ENCODE measurements at regions not wholly inside any gene's neighbourhood (a gene's known extent, or its start where the extent isn't known, plus 50 kb on each side); places are given as distances from the start of the nearest gene placed in this dataset.
"Not testable (repeated sequence)": the region's sequence is repeated elsewhere in the genome, so short reads cannot be mapped to it uniquely, and the experiment has no call there.

DNA sequence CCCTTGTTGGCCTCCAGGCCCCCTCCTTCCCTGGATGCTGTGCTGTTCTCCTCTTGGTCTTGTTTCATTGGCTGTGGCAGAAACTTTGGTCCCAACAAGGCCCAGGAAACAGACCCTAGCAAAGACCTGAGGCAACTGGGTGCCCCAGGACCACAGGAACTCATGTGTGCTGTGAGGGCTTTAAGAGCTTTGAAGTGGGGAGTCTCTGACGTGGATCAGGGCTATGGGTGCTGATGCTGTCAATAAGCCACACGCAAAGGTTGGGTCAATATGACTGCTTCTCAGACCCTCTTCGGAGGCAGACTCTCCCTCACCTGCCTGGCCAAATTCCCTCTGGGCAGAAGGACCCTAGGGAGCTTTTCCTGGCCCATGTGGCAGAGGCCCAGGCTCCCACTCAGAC lies 91.5 kb upstream of the MLN start:
- DNase-seq (ENCODE audit: low read depth, low spot score): no peak

DNA sequence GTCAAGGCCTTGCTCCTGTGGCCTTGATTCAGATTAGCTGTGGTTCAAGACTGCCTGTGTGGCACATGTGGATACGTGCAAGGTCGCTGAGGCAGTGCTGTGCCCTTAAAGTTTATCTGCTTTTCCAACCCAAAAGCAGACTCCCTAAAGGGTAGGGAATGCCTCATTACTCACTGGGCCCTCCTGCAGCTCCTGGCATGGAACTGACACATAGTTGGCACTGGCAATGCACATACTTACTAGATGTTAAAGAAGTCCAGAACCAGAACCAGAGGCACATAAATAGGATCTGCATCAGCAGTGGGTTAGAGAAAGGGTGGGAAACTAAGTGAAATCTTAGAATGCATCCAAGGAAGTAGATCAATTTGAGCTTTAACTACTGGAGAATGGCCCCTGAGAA lies 90.6 kb upstream of the MLN start:
- no peak for DNase-seq (ENCODE audit: low read depth, low spot score)

DNA sequence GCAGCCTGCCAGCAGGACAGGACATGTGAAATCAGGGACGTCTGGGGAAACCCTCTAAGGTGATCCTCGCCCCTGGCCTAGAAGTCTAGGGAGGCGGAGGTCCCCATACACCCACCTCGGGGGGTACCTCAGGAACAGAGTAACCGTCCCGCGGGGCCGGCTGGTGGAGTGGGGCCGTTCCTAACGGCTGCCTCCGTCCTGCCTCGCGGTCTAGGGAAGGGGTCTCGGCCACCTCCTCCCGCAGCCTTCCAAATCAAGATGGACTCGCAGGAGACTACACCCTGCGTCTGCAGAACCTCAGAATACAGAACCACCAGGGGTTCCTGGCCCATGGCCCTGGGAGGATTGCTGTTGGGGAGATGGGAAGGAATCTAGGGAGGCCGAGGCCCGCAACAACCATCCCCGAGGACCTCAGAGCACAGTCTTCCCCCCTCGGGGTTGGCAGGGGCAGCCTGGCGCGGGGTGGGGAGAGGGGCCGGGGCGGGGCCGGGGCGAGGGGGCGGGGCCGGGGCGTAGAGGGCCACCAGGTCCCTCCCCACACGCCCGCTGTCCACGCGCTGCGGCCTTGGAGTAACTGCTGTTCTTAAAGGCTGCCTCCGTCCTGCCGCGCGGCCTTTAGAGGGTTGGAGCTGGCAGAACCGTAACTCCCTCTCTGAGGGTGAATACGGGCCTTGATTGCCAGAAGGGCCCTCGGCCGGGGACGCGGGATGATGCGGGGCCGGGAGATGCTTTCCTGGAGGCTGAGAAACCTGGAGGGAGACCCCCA lies 89.0 kb upstream of the MLN start:
- DNase-seq (ENCODE audit: low read depth, low spot score): no peak

DNA sequence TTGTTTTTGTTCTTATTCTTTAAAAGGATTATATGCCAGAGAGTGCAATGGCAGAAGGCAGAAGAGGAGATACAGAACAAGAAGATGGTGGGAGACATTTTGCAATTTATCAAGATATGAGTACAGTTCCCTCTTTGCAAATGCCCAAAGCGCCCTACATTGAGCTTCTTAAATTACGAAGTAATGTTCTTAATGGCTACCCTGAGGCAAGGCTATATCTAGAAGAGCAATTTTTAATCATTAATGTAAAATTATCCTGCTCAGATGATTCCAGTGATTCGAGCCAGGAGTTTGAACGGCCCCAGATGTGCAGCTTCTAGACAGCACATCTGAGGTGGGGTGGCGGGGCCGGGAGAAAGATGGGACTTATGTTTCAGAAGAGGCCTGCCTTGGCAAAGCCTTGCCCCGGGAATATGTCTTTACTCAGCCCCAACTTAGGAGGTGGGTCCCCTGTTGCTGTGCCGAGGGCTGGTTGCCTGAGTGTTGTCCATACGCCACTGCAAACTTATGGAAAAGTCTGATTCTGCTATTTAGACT lies 84.9 kb upstream of the MLN start:
- no peak for DNase-seq (ENCODE audit: low read depth, low spot score)

DNA sequence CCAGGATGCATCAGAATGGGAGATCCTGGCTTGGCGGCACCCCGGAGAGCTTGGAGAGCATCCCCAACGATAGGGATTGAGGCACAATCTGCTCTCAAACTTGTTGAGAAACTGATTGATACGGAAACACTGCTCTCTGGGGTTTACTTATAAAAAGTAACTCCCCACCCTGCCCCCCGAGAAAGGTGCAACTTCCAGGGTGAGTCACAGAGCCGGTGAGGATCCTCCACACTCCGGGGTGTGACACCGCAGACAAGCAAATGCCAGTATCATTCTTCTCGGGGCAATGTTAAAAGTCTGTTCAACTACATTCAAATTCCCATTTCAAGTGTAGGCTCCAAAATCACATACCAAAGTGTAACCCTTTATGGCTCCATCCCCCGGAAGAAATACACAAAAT lies 84.4 kb upstream of the MLN start:
- no peak for DNase-seq (ENCODE audit: low read depth, low spot score)

DNA sequence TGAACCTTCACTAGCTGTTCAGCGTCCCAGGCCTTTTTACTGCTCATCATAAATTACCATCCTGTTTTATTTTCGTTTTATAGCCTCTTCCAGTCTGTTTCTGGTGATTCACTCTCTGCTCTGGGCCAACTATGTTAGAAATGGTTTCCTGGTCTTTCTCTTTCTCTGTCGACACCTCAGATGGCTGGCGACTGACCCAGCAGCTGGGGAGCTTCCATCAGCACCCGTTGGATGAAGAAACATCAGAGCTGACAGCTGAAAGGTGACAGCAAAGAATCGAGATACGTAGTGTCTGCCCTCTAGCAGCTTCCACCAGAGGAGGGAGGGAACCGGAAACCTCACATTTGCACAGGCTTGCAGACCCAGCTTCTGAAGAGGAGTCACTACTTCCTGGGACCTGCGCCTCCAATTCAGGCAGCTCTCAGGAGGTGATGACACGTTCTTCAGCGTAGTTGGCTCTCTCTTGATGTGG lies 82.9 kb upstream of the MLN start:
- no peak for DNase-seq (ENCODE audit: low read depth, low spot score)

DNA sequence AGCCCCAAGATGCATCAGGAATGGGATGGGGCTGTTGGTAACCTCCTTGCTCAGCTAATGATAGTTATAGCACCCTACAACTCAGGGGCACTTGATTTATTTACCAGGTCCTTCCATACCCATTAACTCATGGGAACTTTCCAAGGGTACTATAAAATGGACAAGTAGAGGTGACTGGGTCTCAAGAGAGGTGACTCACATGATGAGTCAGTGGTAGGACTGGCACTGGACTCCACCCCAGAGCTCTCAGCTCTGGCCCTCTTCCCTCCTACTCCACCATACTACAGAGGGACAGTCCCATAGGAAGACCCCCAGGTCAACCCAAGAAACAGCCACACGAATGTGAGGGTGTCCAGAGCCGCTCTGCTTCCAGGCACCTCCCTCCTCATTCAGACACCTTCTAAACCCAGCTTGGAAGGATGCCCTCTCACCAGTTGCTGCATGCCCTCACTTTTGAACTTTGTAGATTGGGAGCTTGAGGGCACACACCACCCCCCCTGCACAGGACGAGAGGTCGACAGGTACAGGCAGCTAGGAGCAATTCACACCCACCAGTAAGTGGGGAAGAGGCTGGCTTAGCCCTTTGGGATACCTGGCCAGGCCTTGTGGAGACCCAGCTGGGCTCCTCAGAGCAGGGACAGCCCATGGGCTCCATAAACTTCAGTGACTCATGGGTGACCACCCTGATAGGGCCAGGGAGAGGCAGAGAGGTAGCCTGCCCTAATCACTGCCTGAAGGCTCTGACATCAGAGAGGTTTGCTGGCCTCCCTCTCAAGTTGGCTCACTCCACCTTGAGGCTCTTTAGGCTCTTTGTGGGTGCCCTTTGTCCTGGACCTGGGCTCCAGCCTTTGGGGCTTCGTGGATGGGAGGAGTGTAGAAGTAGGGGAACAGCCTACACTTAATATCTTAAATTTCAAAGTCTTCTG lies 81.6 kb upstream of the MLN start:
- no peak for DNase-seq (ENCODE audit: low read depth, low spot score)

DNA sequence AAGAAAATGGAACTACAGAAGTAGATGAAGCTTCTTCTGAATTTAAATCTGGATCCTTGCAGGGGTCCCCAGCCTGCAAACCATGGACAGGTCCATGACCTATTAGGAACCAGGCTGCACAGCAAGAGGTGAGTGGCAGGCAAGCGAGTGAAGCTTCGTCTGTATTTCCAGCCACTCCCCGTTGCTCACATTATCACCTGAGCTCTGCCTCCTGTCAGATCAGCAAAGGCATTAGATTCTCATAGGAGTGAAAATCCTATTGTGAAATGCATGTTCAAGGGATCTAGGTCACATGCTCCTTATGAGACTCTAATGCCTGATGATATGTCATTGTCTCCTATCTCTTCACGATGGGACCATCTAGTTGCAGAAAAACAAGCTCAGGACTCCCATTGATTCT lies 79.8 kb upstream of the MLN start:
- not testable (repeated sequence) for DNase-seq (ENCODE audit: low read depth, low spot score)

DNA sequence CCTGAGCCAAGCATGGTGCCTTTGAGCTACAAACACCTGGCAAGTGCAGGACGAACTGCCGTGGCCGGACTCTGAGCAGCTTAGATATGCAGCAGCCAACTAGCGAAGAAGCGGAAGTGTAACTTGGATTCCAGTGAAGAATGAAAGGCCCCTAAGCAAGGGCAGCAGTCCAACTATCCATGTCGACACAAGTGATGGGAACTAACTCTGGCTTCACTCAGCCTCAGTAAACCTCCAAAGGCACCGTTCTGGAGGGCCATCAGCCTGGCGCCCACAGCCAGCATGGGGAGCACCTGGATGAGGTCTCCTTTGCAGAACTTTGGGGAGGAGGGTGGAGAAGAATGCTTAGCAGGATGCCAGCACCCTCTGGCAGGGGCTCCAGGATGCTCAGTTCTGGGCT lies 78.4 kb upstream of the MLN start:
- no peak for DNase-seq (ENCODE audit: low read depth, low spot score)

DNA sequence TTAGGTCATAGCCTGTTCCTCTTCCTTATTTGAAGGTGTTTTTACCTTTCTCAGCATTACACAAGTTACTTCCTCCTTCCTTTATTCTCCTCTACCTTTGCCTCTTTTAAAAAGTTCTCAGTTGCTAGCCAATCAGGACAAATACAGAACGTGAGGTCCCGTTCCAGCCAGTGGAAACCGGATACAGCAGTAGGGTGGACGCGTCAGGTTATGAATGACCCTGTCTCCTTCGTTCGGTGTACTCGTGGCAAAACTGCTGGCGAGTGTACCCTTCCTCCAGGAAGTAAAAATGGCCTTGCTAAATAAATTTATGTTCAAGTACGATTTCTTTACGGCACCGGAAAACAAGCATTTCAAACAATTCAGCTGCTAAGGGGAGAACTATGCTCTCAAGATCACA lies 77.0 kb upstream of the MLN start:
- DNase-seq (ENCODE audit: low read depth, low spot score): no peak

DNA sequence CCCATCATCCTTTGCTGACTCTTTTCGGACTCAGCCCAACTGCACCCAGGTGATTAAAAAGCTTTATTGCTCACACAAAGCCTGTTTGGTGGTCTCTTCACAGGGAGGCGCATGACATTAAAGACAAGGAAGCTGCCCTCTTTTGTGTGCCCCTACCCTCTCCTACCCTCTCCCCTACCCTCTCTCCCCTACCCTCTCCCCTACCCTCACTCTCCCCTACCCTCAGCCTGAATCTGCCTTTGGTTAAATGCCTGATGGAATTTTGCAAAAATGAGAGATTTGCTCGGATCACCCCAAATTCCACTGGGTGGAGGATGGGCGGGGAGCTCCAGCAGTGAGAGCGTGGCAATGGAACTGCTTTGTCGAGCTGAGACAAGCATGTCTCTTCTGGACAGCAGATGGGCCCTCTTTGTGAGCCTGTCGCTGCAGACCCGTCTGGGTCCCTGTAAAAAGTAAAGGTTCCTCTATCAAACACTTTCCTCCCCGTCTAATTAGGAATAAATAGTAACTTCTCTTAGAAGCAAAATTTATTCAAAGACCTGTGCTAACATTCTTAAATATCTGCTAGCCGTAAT lies 76.4 kb upstream of the MLN start:
- no peak for DNase-seq (ENCODE audit: low read depth, low spot score)

DNA sequence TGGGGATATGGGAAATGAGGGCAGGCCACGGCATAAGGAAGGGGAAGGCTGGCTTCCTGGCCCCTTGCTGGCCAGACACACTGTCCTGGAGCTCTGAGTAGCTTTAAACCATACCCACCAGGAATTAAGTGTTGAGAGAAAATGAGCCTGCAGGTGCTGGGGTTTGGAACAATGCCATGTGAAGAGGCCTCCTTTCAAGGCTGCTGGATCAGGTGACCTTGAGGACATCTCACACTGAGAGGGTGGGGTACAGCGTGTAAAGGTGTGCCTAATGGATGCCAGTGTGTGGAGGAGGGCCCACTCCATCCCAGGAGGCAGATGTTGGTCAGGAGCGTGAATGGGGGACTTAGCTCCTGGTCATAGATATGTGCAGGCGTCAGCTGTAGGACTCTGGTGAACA lies 74.8 kb upstream of the MLN start:
- no peak for DNase-seq (ENCODE audit: low read depth, low spot score)

DNA sequence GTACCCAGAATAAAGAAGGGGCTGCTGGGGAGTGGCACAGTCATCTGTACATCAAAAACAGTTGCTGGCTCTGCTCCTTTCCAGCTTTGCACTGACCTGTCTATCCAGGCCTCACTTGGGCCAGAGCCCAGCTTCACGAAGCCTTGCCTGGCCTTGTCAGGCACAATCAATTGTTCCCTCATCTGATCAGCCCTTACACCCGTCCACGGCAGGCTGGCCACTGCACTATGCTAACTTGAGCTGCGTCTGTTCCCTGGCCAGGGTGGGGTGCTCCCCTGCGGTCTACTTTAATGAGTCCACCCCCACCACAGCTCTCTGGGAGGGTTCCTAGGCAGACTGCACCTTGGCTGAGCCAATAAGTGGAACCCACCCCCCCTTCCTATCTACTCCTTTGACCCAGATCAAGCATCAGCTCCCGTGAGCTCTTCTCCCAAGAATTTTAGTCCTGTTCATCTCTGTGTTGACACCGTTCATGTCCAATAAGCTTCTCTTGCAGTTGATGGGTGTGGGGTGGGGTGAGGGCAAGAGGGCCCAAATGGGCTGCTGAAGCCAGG lies 74.3 kb upstream of the MLN start:
- no peak for DNase-seq (ENCODE audit: low read depth, low spot score)

DNA sequence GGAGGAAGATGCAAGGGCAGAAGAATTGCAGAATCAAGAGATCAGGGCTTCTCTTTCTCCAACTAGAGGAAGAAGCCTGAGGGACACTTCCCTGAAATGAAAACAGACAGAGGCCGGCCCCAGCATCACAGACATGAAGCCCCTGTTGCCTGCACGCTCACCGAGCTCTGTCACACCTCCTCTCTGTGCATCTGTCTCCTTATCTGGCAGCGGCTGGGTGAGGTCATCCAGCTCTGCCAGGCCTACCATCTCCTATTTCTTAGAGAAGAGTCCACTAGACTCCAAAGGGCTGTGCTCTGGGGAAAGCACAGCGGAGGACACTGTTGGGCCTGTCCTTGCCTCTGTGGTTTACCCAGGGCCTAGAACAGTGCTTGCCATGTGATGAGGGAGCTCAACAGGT lies 71.9 kb upstream of the MLN start:
- DNase-seq (ENCODE audit: low read depth, low spot score): no peak

DNA sequence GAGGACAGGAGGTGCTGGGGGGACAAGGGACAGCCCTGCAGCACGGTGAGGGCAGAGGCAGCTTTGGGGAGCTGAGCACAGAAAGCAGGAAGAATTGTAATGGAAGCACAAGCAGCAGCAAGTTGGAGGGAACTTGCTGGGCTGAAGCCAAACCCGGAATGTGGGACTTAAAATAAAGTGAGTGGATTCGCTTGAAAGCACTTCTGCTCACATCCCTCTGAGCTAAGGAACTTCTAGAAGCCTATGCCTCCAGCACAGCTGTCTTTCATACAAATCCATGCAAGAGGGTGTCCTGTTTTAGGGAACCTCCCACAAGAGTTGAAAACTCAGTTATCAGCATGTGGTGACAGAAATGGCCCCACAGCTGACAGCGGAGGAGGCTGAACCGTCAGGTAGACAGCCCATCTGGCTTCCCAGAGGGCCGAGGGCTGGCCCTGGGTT lies 71.4 kb upstream of the MLN start:
- no peak for DNase-seq (ENCODE audit: low read depth, low spot score)

DNA sequence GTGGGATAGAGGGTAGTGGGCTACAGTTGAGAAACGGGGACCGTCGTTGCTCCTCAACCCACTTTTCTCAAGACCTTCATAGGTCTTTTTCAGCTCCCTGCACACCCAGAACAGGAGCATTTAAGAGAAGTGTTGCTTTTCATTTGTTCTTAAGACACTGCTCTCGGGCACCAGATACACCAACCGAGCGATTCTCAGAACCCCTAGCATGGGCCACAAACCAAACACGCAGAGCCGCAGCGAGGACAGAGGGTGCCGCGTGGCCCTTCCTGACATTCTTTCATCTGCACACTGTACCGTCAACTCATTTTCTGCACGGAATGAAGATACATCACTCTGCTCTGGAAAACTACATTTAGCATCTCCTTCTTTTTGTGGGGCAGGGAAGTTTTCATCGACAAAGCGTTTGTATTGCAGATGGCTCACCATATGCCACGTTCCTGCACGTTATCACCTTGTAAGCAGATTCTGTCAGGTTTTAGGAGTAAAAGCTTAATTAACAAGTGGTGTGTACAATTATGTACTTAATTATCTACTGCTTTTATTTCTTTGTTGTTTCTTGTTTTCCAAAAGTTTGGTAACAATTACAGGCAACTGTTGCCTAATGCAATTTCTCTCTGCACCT lies 70.4 kb upstream of the MLN start:
- no peak for DNase-seq (ENCODE audit: low read depth, low spot score)

DNA sequence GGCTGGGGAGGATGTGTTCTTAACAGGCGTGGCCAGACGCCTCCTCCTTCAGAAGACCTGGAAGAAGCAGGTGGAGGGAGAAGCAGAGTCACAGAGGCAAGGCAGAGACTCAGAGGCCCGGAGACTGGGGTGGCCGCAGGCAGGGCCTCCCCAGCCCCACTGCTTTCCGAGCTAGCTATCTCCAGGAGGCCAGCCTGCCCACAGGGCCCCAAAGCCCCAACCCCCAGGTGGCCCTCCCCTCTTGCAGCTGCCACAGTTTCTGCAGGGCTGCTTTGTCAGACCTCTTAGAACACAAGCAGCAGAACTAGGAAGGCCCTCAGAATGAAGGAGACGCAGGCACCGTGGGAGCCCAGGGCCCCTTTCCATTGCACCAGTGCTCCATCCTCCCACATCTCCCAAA lies 69.0 kb upstream of the MLN start:
- DNase-seq (ENCODE audit: low read depth, low spot score): no peak

DNA sequence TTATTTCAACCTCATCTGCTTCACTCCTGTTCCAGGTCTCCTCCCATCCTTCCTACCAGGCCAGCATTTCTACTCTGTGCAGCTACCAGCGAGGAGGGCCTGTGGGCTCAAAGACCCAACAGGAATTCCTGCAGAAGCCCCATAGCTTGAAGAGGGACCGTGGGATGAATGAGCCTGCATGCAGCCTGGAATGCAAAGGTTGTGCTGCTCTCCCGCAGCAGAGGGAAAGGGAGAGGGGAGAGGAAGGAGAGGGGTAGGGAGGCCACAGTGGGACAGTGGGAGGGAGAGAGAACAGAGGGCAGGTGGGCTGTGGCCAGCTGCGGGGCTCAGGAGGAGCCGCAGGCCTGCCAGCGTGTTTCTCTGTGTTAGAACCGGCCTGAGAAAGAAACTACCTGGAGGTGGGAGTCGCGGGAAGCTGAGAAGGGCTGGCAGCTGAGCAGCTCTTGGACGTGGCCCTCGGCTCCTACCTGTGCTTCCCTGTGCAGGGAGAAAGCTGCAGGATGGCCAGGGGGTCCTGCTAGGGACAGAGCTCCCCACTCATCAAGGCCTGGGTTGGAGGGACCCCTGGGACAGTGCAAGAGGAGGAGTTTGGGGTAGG lies 66.1 kb upstream of the MLN start:
- DNase-seq (ENCODE audit: low read depth, low spot score): no peak

DNA sequence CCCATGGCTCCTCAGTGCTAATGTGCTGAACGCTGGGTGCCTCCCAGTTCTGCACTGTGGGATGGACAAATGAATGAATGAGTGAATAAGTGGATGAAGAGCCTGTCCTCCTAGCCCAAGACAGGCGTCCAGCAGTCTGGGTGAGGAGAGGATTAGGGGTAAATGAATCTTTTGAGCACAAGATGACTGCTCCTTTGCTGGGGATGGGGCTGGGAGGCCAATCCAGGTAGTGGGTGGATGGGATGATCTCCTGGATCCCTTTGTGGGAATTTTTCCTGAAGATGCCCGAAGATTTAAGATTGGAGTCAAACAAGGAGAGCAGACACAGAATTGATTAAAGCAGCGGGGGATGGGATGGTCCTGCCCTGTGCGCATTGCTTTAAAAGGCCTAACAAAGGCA lies 65.3 kb upstream of the MLN start:
- DNase-seq (ENCODE audit: low read depth, low spot score): no peak

DNA sequence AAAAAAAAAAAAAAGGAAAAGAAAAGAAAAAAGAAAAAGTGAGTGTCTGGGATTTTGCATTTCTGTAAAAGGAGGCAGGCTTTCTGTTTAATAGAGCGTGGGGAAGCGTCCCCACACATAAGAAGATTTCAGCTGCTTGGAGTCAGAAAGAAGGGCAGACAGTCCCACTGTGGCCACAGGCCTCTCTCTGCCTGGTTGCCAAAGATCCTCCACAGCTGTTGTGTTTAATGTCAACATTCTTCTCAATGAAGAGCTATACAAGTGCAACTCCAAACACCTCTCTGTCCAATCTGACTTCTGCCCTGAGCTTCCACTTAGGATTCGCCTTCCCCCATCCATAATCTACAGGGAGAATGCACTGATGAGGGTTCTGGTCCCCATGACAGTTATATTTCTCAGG lies 64.3 kb upstream of the MLN start:
- DNase-seq (ENCODE audit: low read depth, low spot score): no peak

DNA sequence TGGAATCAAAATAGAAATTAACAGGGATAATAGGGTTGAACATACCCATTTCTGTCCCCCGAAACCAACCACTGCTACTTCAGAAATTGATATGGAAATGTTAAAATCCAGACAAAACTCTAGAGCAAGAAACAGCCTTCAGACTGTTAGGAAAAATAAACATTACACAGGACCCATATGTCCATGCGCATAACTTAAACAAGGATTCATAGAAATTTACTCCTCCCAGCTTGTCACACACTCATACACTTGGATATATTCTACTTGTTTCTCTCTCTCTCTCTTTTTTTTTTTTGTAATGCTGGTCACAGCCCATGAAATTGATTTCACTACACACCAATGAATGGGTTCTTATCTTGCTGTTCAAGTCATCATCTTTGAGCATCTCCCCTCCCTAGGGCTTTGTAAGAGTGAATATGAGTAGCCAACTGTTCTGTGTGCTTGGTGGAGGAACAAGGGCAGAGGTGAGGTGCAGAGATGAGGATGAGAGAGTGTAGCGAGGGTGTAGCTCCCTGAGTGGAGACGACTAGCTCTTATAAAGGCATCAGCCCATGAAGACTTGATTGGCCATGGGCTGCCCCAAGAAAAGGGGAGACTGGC lies 61.8 kb upstream of the MLN start:
- no peak for DNase-seq (ENCODE audit: low read depth, low spot score)

Data from iPS DF 19.7 (cell line).